AG04450 (cell line): ENCODE measurements at regions not wholly inside any gene's neighbourhood (a gene's known extent, or its start where the extent isn't known, plus 50 kb on each side); places are given as distances from the start of the nearest gene placed in this dataset.
A peak's percentile ranks its signal among the peaks of the same experiment; 100 is the strongest.

Source experiments
- CTCF ChIA-PET: fragments of 300-600, 350-600 bp; formaldehyde crosslinking; extraction: SDS; loops from one replicate; lab custom pipeline; 2022; ENCODE audit warnings: antibody characterized with exemption, inconsistent platforms; lab: Charles Lee
- POLR2A ChIA-PET: fragments of 350-600 bp; formaldehyde crosslinking; extraction: SDS; loops from one replicate; lab custom pipeline; 2021; ENCODE audit warnings: antibody characterized with exemption, inconsistent platforms; lab: Yijun Ruan, JAX
- DNase-seq: peaks from one replicate; pipeline ENCODE4 v3.0.0-alpha.2; 2011; ENCODE audit warnings: low read depth, low spot score
- H3K27ac ChIP-seq: one replicate; pipeline ENCODE4 v1.5.1; 2012; ENCODE audit warnings: low read depth, low read length, control low read depth
- H3K27me3 ChIP-seq: one replicate; pipeline ENCODE4 v1.6.0; 2012; ENCODE audit warnings: low read length; ENCODE audit not compliant: control insufficient read depth, insufficient read depth
- H3K4me3 ChIP-seq: 2 replicates; pipeline ENCODE4 v1.5.1; 2011; ENCODE audit warnings: mild to moderate bottlenecking, low read depth, low read length, control low read depth
- H3K9me3 ChIP-seq: 2 replicates; pipeline ENCODE4 v1.5.1; 2012; ENCODE audit warnings: low read length; ENCODE audit not compliant: control insufficient read depth, insufficient read depth
- CTCF ChIP-seq: IDR thresholded peaks from 2 replicates; pipeline ENCODE4 v1.5.1; 2011; ENCODE audit warnings: low read depth, low read length, control low read depth, inconsistent platforms

GRCh38 chr12:93152617-93153016 lies 223.5 kb upstream of the EEA1 start:
- ChIA-PET POLR2A (interaction anchor here (1.6 kb wide), 1 partner anchor 8 kb away, joined by 10 read pairs; no protein-coding TSS in a partner anchor), CTCF (no interaction called here)
- DNase-seq: no peak
- no peaks in the 10 kb centered on the region for H3K9me3 ChIP-seq
- no peak for TF ChIP-seq CTCF
- H3K27me3 ChIP-seq: no peaks in the 10 kb centered on the region
- H3K4me3 ChIP-seq: no peak overlapping the region
- H3K27ac ChIP-seq: no peak overlapping the region

- H3K27ac ChIP-seq: no peak overlapping the region
- no peaks in the 10 kb centered on the region for H3K9me3 ChIP-seq
- no peak for TF ChIP-seq CTCF
- H3K4me3 ChIP-seq: no peak overlapping the region
- peak; percentile 42 for DNase-seq
- POLR2A ChIA-PET: interaction anchor here (1.6 kb wide), 1 partner anchor 9 kb away, joined by 10 read pairs; no protein-coding TSS in a partner anchor
- CTCF ChIA-PET: no interaction called here
- no peaks in the 10 kb centered on the region for H3K27me3 ChIP-seq
Observed at GRCh38 chr12:93153321-93153720, 224.2 kb upstream of the EEA1 start.

- Histone ChIP-seq H3K27ac (no peak overlapping the region), H3K4me3 (no peak overlapping the region), H3K9me3 (no peaks in the 10 kb centered on the region), H3K27me3 (no peaks in the 10 kb centered on the region)
- no peak for DNase-seq
- no peak for TF ChIP-seq CTCF
- CTCF ChIA-PET: no interaction called here
- POLR2A ChIA-PET: no interaction called here
Observed at GRCh38 chr12:93154096-93154728, 223.5 kb upstream of the NUDT4 start.

- H3K27ac ChIP-seq: no peak overlapping the region
- CTCF ChIA-PET: interaction anchor here (0.7 kb wide), 1 partner anchor 71 kb away, joined by 3 read pairs; no protein-coding TSS in a partner anchor
- DNase-seq: no peak
Observed at GRCh38 chr12:93154753-93155480, 222.8 kb upstream of the NUDT4 start.

More at GRCh38 chr12:93154753-93155480, 222.8 kb upstream of the NUDT4 start:
- Histone ChIP-seq H3K9me3 (no peaks in the 10 kb centered on the region), H3K27me3 (no peaks in the 10 kb centered on the region), H3K4me3 (no peak overlapping the region)
- TF ChIP-seq CTCF: no peak
- POLR2A ChIA-PET: no interaction called here
